ENCODE measurements at regions not wholly inside any gene's neighbourhood (a gene's known extent, or its start where the extent isn't known, plus 50 kb on each side); places are given as distances from the start of the nearest gene placed in this dataset.

- TF ChIP-seq CHD2 (IDR thresholded peaks at IDR 0.05; ENCODE audit: low read length, partially characterized antibody) (no peak), CTCF (IDR thresholded peaks at IDR 0.05) (no peak), POLR2A (IDR thresholded peaks at IDR 0.05; ENCODE audit: low read length) (no peak), PHF8 (IDR thresholded peaks at IDR 0.05; ENCODE audit: borderline replicate concordance, low read depth) (no peak), RAD21 (conservative IDR thresholded peaks at IDR 0.05 in 1 of 2, IDR thresholded peaks at IDR 0.05 in 1 of 2) (no peak), SREBF2 (IDR thresholded peaks at IDR 0.05) (no peak)
Measured at GRCh38 chr9:118538959-118539358, 830.3 kb downstream of the BRINP1 start.

Measured in A549 (cell line).